SJSA1 (cell line): ENCODE measurements at regions not wholly inside any gene's neighbourhood (a gene's known extent, or its start where the extent isn't known, plus 50 kb on each side); places are given as distances from the start of the nearest gene placed in this dataset.

Experiments
- DNase-seq, 2 experiments: peaks; one replicate each; pipeline ENCODE4 v3.0.0-alpha.2; 2015 to 2020; ENCODE audit warnings: low spot score in 2 of 2, low read depth in 1 of 2
- H3K27ac ChIP-seq: fragments of 250-450 bp; sonication (Bioruptor Pico); 2 replicates; pipeline ENCODE4 v1.5.1; 2020; ENCODE audit warnings: mild to moderate bottlenecking, moderate library complexity
- H3K27me3 ChIP-seq: fragments of 250-450 bp; sonication (Bioruptor Pico); replicated peaks from 2 replicates; pipeline ENCODE4 v1.5.1; 2020; ENCODE audit warnings: mild to moderate bottlenecking, moderate library complexity
- H3K36me3 ChIP-seq: fragments of 250-450 bp; sonication (Bioruptor Pico); 2 replicates; pipeline ENCODE4 v1.5.1; 2020; ENCODE audit warnings: mild to moderate bottlenecking
- H3K4me1 ChIP-seq: fragments of 250-450 bp; sonication (Bioruptor Pico); replicated peaks from 2 replicates; pipeline ENCODE4 v1.6.1; 2021; ENCODE audit warnings: mild to moderate bottlenecking
- H3K4me3 ChIP-seq: fragments of 250-450 bp; sonication (Bioruptor Pico); 2 replicates; pipeline ENCODE4 v1.5.1; 2020; ENCODE audit warnings: mild to moderate bottlenecking
- H3K9me3 ChIP-seq: fragments of 250-450 bp; sonication (Bioruptor Pico); replicated peaks from 2 replicates; pipeline ENCODE4 v1.5.1; 2020; ENCODE audit warnings: mild to moderate bottlenecking

DNA sequence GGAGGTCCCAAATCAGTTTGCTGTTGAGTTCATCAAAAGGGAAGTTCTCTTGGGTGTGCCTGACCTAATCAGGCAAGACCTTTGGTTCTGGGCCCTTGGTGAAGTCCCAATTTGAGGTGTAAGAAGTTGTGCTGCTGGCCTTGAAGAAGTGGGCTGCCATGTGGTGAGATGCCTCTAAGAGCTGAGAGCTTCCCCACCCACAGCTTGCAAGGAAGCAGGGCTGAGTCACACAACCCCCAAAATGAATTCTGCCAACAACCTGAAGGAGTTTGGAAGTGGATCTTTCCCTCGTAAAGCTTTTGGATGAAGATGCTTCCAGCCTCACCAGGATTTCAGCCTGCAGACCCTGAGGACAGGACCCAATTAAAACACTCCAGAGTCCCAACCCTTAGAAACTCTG, 129.3 kb upstream of the NSMCE3 start:
- H3K27ac ChIP-seq: no peak overlapping the region
- no peaks in the 10 kb centered on the region for H3K4me1 ChIP-seq
- no peaks in the 10 kb centered on the region for H3K9me3 ChIP-seq
- H3K4me3 ChIP-seq: no peak overlapping the region
- H3K27me3 ChIP-seq: peaks cover 3% of the 10 kb centered on the region
- no peak for DNase-seq
- H3K36me3 ChIP-seq: no peaks in the 10 kb centered on the region

DNA sequence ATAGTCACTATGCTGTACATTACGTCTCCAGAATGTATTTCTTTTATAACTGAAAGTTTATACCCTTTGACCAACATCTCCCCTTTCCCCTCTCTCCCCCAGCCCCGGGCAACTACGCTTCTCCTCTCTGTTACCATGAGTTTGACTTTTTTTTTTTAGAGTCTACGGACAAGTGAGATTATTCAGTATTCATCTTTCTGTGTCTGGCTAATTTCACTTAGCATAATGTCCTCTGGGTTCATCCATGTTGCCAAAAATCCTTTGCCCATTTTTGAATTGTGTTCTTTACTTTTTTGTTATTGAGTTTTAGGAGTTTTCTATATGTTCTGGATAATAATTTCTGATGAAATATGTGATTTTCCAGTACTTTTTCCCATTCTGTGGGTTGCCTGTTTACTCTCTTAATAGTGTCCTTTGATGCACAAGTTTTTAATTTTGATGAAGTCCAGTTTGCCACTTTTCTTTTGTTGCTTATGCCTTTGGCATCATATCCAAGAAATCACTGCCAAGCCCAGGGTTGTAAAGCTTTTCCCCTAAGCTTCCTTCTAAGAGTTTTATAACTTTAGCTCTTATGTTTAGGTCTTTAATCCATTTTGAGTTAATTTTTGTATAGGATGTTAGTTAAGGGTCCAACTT, 126.7 kb upstream of the NSMCE3 start:
- Histone ChIP-seq H3K4me1 (no peaks in the 10 kb centered on the region), H3K9me3 (no peaks in the 10 kb centered on the region), H3K4me3 (no peak overlapping the region), H3K36me3 (no peaks in the 10 kb centered on the region), H3K27me3 (no peaks in the 10 kb centered on the region; the same call in 1 of the 2 replicates), H3K27ac (no peak overlapping the region)
- no peak for DNase-seq

DNA sequence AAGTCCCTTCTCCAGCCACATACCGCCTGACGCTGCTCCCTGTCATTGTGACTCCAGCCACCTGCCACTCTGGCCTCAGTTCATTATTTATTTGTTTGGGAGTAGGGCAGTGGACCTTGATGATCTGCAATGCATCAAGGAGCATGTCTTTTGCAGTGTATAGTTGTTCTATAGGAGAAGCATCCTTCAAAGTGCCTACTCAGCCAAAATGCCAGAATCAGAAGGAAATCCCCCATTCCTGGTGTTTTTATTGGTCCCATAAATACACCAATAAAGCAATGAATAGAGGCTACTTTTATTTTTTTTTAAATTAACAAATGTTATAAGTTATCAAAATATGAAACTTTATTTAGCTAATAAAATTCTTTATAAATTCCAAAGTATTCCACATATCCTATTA, 123.8 kb upstream of the NSMCE3 start:
- no peaks in the 10 kb centered on the region for H3K4me1 ChIP-seq
- no peak overlapping the region for H3K4me3 ChIP-seq

DNA sequence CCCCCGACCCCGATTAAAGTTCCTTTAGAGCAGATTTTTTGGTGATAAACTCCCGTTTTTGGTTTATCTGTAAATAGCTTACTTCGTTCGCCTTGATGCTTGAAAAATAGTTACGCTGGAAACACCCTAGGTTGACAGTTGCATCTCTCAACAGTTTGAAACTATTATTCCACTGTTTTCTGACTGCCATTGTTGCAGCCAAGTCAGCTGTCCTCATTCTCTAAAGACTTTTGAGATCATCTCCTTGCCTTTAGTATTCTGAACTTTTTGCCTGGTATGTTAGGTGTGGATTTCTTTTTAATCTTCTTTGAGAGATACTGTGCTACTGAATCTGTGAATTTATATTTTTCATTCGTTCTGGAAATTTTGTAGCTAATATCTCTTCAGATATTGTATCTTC, 122.7 kb upstream of the NSMCE3 start:
- no peak overlapping the region for H3K4me3 ChIP-seq
- H3K4me1 ChIP-seq: no peaks in the 10 kb centered on the region
- no peak overlapping the region for H3K27ac ChIP-seq
- no peaks in the 10 kb centered on the region for H3K36me3 ChIP-seq
- no peaks in the 10 kb centered on the region for H3K27me3 ChIP-seq
- H3K9me3 ChIP-seq: no peaks in the 10 kb centered on the region
- DNase-seq: no peak

More for the DNA sequence above, 123.8 kb upstream of the NSMCE3 start:
- Histone ChIP-seq H3K27me3 (no peaks in the 10 kb centered on the region; the same call in 1 of the 2 replicates), H3K9me3 (no peaks in the 10 kb centered on the region), H3K36me3 (no peaks in the 10 kb centered on the region), H3K27ac (no peak overlapping the region)
- DNase-seq: no peak

DNA sequence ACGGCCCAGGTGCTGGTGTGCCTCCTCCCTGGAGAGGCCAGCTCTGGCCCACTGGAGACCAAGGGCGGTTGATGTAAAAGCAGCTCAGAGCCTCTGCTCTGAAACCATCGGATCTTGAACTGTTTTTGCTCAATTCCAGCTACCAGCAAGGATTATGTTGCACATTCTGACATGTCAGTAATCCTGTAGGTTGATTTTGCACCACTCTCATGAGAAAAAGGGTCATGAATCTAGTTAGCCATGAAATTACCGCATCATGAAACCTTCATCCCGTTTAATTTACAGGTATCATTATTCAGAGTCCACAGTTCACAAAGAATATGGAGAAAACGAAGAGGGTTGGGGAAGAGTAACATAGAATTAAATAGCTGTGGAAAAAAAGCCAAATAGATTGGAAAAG, 120.4 kb upstream of the NSMCE3 start:
- no peak overlapping the region for H3K4me3 ChIP-seq
- H3K36me3 ChIP-seq: no peaks in the 10 kb centered on the region
- no peak overlapping the region for H3K27ac ChIP-seq
- no peak for DNase-seq
- no peaks in the 10 kb centered on the region for H3K4me1 ChIP-seq
- H3K27me3 ChIP-seq: no peaks in the 10 kb centered on the region
- no peaks in the 10 kb centered on the region for H3K9me3 ChIP-seq

DNA sequence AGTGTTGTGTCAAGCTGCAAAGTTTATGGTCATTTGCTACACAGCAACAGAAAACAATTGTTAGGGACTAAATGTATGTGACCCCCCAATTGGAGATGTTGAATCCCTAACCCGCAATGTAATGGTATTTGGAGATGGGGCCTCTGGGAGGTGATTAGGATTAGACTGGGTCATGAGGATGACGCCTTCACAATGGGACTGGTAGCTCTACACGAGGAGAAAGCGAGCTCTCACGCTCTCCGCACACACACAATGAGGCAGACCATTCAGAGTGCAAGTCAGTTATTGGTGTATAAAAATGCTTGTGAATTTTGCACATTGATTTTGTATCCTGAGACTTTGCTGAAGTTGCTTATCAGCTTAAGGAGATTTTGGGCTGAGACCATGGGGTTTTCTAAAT, 116.9 kb upstream of the NSMCE3 start:
- Histone ChIP-seq H3K4me3 (no peak overlapping the region), H3K27me3 (no peaks in the 10 kb centered on the region), H3K36me3 (no peaks in the 10 kb centered on the region), H3K4me1 (no peaks in the 10 kb centered on the region), H3K9me3 (no peaks in the 10 kb centered on the region), H3K27ac (no peak overlapping the region)
- DNase-seq: no peak

DNA sequence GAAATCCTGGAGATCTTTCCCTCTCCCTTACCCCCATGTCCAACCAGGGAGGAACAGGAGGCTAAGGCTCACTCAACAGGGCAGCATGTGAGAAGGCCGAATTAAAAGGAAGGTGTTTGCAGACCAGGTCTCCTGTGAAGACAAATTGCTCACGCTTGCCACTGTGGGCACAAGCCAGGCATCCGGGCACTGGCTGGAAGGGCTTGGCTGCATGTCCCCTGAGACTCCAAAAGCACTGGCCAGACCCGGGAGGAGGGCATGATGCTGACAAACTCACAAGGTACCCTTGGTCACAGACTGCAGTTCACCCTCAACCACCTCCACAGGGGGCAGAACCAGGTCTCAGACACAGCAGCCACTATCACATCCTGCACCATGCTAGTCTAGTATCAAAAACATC, 113.7 kb upstream of the NSMCE3 start:
- no peaks in the 10 kb centered on the region for H3K9me3 ChIP-seq
- H3K27ac ChIP-seq: no peak overlapping the region
- no peaks in the 10 kb centered on the region for H3K27me3 ChIP-seq
- no peak overlapping the region for H3K4me3 ChIP-seq
- DNase-seq: no peak
- H3K4me1 ChIP-seq: no peaks in the 10 kb centered on the region
- H3K36me3 ChIP-seq: no peaks in the 10 kb centered on the region

DNA sequence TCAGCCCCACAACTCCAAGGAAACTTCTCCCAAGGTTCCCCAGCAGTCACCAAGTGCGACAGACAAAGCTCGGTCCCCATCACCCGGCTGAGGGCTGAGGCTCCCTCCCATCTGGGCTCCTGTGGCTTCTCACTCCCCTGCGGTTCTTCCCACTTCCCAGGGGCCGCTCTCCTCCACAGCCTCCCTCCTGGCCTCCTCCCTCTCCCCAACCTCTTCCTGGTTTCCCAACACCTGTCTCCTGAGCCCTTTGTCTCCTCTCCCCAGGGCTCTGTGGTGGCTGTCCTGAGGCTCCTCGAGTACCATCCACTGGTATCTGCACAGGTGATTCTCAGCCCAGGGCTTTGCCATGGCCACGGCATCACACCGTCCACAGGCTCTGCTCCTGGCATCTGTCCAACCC, 113.2 kb upstream of the NSMCE3 start:
- Histone ChIP-seq H3K4me1 (no peaks in the 10 kb centered on the region), H3K36me3 (no peaks in the 10 kb centered on the region), H3K27me3 (no peaks in the 10 kb centered on the region), H3K27ac (no peak overlapping the region), H3K4me3 (no peak overlapping the region), H3K9me3 (no peaks in the 10 kb centered on the region)
- DNase-seq: no peak

DNA sequence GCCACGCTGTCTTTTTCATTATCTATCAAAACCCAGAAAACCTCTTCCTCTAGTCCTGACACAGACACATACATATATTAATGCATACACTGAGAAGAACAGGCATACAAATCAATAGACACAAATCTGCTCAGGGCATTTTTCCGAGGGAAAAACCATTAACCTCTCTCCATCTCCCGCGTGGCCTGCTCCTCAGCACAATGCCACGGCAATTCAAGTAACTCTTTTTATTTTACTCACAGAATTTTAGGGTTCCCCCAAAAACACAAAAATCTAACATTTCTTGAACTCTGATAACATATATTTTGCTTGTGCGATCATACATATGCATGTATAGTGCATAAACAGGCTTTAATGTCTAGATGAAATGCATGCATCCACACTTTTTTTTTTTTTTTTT, 110.8 kb upstream of the NSMCE3 start:
- DNase-seq: no peak
- Histone ChIP-seq H3K4me1 (no peaks in the 10 kb centered on the region), H3K4me3 (no peak overlapping the region), H3K27me3 (no peaks in the 10 kb centered on the region), H3K36me3 (no peaks in the 10 kb centered on the region), H3K9me3 (no peaks in the 10 kb centered on the region), H3K27ac (no peak overlapping the region)

DNA sequence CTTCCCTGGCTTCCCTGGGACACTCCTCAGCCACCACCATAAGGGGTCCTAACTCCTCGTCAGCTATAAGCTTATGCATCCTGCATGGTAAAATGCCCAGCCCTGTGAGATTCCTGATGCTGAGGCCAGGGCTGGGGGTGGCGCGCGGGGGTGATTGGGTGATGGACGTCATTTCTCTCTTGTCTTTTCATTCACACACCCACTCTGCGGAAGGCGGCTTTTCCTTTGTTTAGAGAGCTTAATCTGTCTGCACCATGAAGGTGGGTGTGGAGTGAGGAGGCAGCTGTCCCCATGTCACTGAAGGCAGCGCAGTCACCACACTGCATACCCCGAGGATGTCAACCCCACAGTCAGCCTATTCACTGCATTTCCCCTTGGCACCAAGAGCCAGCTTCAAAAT, 110.0 kb upstream of the NSMCE3 start:
- DNase-seq: no peak
- Histone ChIP-seq H3K27me3 (no peaks in the 10 kb centered on the region), H3K9me3 (0 out of 2 replicates have a peak, but pooled peaks cover 2% of the 10 kb centered on the region), H3K4me1 (no peaks in the 10 kb centered on the region), H3K36me3 (no peaks in the 10 kb centered on the region), H3K27ac (no peak overlapping the region), H3K4me3 (no peak overlapping the region)

DNA sequence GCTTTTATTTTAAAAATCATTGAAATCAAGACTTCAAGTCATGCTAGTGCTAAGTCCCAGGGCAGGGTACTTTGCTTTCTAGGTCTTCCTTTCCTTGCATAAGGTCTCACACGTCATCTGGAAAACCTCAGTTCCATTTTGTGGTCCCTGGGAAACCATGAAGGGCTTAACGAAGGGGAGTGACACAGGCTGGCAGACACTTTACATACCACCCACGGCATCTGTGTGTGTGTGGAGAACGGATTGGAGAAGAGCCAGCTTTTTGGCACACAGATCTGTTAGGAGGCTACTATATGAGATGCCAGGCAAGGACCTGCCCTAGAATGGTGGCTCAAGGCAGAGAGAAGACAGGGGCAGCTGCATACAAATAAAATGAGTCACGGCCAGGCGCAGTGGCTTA, 107.5 kb upstream of the NSMCE3 start:
- H3K4me1 ChIP-seq: no peaks in the 10 kb centered on the region
- no peak overlapping the region for H3K4me3 ChIP-seq
- DNase-seq: no peak
- no peak overlapping the region for H3K27ac ChIP-seq
- H3K9me3 ChIP-seq: 0 out of 2 replicates have a peak, but pooled peaks cover 2% of the 10 kb centered on the region
- no peaks in the 10 kb centered on the region for H3K27me3 ChIP-seq
- H3K36me3 ChIP-seq: no peaks in the 10 kb centered on the region

DNA sequence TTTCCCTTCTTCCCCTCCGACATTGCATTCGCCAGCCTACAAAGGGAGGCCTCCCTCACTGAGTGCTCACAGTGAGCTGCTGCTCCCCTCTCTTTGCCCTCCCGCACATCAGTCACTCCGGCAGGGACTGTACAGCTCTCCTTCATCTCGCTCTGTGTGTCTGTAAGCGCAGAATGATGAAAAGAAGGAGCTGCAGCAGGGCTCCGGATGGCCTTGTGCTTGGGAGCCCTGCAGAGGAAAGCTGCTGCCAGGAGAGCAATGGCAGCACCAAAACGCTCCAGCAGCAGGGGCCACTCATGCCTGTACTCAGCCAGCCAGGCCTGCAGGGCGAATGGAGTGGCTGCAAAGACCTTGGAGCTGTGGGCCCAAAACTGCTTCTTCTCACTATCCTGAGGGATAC, 107.0 kb upstream of the NSMCE3 start:
- no peak overlapping the region for H3K4me3 ChIP-seq
- no peaks in the 10 kb centered on the region for H3K4me1 ChIP-seq
- H3K36me3 ChIP-seq: no peaks in the 10 kb centered on the region
- H3K9me3 ChIP-seq: 0 out of 2 replicates have a peak, but pooled peaks cover 2% of the 10 kb centered on the region
- no peaks in the 10 kb centered on the region for H3K27me3 ChIP-seq
- DNase-seq: no peak
- H3K27ac ChIP-seq: no peak overlapping the region

DNA sequence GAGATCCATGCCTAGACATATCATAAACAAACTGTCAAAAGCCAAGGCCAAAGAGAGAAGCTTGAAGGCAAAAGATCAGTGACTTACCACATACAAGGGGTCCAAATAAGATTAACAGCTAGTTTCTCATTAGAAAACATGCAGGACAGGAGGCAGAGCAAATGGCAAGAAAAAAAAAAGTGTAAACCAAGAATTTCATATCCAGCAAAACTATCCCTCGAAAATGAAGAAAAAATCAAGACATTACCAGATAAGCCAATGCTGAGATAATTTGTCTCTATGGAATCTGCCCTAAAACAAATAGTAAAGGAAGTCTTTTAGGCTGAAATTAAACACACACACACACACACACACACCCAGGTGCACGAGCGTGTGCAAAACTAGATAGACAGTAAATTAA, 99.6 kb upstream of the NSMCE3 start:
- Histone ChIP-seq H3K9me3 (peaks cover 7% of the 10 kb centered on the region; the same call in 1 of the 2 replicates), H3K27ac (no peak overlapping the region), H3K36me3 (no peaks in the 10 kb centered on the region), H3K4me3 (no peak overlapping the region), H3K4me1 (no peaks in the 10 kb centered on the region), H3K27me3 (no peaks in the 10 kb centered on the region; the same call in none of the 2 replicates)
- no peak for DNase-seq

DNA sequence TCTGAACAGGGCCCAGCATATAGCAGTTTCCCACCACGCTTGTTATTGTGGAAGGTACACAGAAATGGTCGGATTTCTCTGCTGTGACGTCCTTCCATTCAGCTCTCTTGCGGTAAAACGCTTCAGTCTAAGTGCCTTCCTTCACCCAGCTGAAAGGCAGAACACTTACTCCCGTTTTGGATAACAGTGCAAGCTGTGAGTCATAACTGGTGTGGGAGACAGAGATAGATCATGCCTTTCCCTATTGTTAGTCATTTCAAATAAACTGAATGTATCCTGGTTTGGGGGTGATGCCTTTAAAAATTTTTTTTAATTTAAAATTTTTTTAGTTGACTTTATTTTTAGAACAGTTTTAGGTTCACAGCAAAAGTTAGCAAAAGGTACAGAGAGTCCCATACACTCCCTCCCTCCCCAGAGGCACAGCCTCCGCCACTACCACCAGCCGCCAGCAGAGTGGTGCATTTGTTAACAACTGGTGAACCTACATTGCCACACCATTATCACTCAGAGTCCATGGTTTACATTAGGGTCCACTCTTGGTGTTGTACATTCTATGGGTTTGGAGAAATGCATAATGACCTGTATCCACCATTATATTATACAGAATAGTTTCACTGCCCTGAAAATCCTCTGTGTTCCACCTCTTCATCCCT, 94.9 kb upstream of the NSMCE3 start:
- peaks cover 7% of the 10 kb centered on the region; the same call in 1 of the 2 replicates for H3K9me3 ChIP-seq
- no peaks in the 10 kb centered on the region for H3K4me1 ChIP-seq
- no peak overlapping the region for H3K4me3 ChIP-seq
- H3K27me3 ChIP-seq: peaks cover 7% of the 10 kb centered on the region
- no peak overlapping the region for H3K27ac ChIP-seq
- no peaks in the 10 kb centered on the region for H3K36me3 ChIP-seq
- DNase-seq: peak in 1 of 2 experiments; percentile 19
